GM20431 (cell line): ENCODE measurements at regions not wholly inside any gene's neighbourhood (a gene's known extent, or its start where the extent isn't known, plus 50 kb on each side); places are given as distances from the start of the nearest gene placed in this dataset.
"Not testable (repeated sequence)": the region's sequence is repeated elsewhere in the genome, so short reads cannot be mapped to it uniquely, and the experiment has no call there.

Experiments used
- in situ Hi-C: fragments of 300-500 bp; cut with MseI, MboI; formaldehyde crosslinking; loops from one replicate; pipeline ENCODE4 v1.15.0; 2020; ENCODE audit warnings: low sequenced_read_pairs; ENCODE audit not compliant: unreplicated experiment

GRCh38 chr12:94916663-94917062, 86.8 kb downstream of the NDUFA12 start:
- in situ Hi-C loops: no loop called here

- in situ Hi-C loops: no loop called here
Measured at GRCh38 chr12:94909663-94910062, 93.8 kb downstream of the NDUFA12 start.

DNA sequence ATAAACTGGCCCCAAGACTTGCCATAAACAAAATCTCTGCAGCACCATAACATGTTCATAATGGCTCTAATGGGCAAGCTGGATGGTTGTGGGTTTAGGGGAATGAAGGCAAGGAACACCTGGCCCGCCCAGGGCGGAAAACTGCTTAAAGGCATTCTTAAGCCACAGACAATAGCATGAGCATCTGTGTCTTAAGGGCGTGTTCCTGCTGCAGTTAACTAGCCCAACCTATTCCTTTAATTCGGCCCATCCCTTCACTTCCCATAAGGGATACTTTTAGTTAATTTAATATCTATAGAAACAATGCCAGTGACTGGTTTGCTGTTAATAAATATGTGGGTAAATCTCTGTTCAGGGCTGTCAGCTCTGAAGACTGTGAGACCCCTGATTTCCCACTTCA, 97.7 kb downstream of the NDUFA12 start:
- in situ Hi-C loops: not testable (repeated sequence)

DNA sequence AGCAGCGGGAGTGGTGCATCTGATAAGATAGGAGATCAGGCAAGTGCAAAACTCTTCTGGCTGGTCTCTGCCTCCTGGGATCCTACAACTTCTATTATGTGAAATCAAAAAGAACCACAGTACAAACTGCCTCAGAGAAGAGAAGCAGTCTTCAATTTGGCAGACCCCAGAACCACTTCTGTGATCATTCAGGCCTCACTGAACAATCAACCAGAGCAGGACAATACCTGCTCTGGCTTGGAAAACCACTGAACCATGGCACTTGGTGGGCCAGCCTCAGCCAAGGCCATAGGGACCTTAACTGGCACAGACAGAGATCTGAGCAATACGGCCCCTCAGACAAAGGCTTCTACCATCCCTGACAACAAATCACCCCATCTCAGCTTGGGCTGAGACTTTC, 103.0 kb downstream of the NDUFA12 start:
- in situ Hi-C loops: no loop called here

DNA sequence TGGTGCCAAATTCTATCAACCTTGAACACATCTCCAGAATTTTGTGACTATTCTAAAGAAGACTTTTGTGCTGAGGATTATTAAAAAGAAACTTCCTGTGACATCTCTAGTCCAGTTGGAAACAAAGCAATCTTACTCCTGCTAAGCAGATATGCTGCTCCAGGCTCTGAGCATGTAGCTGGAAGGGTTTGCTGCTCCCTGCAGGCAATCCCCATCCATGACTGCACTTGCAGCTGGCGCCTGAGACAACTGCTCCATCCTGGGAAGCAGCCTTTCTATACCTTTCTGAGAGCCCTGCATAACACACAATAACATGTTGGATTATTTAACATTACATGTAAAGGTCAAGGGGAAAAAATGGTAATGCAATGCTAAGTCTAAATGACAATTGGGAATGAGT, 105.1 kb downstream of the NDUFA12 start:
- in situ Hi-C loops: loop anchor here (25.0 kb wide), 1 partner anchor 761 kb away; the partner anchor contains the start of gene PLXNC1

- in situ Hi-C loops: loop anchor here (25.0 kb wide), 1 partner anchor 755 kb away; the partner anchor contains the start of gene PLXNC1
Measured at GRCh38 chr12:94892544-94893267, 110.8 kb downstream of the NDUFA12 start.

- in situ Hi-C loops: loop anchor here (25.0 kb wide), 1 partner anchor 752 kb away; the partner anchor contains the start of gene PLXNC1
Measured at GRCh38 chr12:94889445-94890210, 113.9 kb downstream of the NDUFA12 start.

DNA sequence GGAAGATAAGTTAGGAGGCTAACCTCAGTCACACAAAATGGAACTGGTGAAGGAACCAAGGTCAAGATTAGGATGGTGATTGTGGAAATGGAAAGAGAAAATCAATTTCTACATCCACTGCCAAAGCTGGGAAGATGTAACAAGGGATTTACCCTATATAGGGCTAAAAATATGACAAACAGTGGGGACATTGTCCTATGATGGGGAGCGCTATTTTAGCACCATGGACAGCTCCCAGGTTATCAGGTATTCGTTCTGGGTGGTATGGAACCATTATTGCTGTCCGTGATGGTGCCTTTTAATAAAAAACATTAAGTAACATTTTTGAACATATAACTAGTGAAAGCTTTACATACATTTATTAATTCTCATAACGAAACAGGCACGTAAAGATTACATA, 124.0 kb downstream of the NDUFA12 start:
- in situ Hi-C loops: loop anchor here (25.0 kb wide), 1 partner anchor 742 kb away; the partner anchor contains the start of gene PLXNC1

GRCh38 chr12:94875525-94875924, 128.0 kb downstream of the NDUFA12 start:
- in situ Hi-C loops: loop anchor here (25.0 kb wide), 1 partner anchor 738 kb away; the partner anchor contains the start of gene PLXNC1

DNA sequence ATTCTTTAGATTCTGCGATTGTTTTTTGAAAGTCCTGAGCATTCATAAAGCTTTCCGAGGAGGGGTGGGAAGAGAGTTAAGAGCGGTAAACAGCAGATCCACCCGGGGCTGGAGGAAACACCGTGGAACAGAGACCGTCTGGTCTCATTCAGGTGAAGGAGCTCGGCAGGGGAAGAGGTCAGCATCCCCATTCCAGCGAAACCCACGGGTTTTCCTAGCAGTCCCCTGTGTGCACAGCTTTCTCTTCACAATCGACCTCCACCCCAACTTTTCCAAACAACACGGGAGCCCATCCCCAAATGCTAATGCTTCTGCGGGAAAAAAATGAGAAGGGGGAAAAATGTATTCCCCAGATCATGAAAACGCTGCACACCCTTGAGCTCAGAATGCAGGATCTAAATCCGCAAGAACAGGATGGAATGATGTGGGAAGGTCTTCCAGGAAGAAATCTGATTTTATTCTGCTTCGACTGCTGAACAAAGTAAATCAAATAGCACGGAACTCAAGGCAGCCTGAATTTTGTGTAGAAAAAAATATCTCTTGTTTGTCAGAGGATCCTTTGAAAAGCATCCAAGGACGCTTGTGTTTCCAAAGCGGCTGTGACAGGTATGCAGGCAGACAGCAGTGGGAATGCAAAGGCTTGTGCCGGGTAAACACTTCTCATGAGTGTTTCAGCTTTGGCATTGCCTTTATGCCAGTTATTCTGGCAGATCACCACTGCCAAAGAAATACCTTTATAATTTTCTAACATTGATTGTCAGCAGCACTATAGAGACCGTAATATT, 128.8 kb downstream of the NDUFA12 start:
- in situ Hi-C loops: loop anchor here (25.0 kb wide), 1 partner anchor 737 kb away; the partner anchor contains the start of gene PLXNC1

DNA sequence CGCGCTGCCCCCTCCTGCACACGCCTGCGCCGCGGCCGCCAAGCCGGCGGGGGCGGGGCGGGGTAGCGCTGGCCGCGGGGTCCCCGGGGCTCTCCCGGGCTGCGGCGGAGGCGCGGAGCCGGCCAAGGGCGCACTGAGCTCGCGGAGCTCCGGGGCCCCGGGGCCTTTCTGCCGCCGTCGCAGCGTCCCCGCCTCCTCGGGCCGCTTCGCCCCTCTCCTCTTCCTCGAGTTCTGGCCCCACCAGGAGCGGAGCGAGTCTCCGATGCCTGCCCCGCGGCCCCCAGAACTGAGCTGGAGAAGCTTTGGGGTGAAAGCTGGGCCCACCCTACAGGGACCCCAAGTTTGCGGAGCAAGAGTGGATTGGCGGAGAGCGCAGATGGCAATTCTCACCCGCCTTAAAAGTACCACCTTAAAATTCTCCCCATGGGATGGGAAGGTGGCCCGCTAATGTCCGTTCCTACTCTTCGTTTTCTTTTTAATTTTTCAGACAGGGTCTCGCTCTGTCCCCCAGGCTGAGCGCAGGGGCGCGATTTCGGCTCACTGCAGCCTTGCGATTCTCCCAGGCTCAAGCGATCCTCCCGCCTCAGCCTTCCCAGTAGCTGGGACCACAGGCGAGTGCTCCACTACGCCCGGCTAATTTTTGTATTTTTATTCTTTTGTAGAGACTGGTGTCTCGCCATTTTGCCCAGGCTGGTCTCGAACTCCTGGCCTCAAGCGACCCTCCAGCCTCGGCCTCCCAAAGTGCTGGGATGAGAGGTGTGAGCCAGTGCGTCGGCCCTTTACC, 129.6 kb downstream of the NDUFA12 start:
- in situ Hi-C loops: no loop called here

- in situ Hi-C loops: no loop called here
Measured at GRCh38 chr12:94872971-94873733, 130.3 kb downstream of the NDUFA12 start.

DNA sequence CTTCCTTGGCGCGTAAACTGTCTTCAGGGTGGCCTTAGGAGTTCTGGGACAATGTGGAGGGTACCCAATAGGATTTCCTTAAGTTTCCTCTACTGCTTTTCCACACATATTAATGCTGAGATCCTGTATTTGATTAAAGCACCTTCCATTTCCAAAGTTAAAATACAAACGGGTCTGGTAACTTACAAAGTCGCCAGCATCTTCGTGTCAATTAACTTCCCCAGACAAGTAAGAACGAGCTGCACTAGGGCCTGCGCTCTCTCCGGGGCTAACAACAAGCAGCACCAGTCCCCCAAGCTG, 130.9 kb downstream of the NDUFA12 start:
- in situ Hi-C loops: no loop called here

DNA sequence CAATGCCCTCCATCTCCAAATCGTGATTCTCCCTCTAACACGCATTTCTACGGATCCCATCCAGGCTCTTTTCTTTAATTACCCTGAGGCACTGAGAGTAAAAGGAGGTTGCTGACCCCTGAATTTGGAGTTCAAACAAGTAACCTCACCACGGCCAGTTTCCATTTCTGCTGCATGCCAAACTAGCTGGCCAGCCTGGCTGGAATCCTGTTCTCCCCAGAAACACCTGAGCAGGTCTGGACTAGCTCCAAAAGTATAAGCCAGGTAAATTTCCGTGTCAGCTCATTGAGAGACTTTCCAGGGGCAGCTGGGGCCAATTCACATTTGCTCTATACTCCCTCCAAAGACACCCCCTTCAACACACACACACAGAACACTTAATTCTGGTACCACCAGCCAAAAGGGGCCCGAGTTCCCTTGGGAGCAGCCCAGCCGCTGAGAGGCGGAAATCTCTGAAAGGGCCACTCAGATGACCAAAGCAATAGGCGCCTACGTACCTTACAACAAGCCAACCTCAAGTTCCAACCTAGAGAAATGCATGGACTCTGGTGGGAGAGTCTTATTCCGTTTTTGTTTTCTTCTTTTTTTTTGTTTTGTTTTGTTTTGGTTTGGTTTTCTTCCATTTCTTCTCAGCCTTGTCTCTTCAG, 131.4 kb downstream of the NDUFA12 start:
- in situ Hi-C loops: no loop called here

DNA sequence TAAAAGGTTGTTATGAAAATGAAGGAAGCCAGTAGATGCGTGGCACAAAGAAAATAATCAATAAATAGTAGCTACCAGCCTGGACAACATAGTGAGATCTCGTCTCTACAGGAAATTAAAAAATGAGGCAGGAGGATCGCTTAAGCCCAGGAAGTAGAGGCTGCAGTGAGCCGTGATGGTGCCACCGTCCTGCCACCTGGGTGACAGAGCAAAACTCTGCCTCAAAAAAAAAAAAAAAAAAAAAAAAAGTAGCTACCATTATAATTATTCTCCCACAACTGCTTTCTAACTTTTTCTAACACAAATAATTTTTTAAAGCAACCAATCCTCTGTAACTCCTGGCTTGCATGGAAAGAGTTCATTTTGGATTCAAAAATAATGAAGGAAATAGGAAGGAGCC, 133.0 kb downstream of the NDUFA12 start:
- in situ Hi-C loops: no loop called here

DNA sequence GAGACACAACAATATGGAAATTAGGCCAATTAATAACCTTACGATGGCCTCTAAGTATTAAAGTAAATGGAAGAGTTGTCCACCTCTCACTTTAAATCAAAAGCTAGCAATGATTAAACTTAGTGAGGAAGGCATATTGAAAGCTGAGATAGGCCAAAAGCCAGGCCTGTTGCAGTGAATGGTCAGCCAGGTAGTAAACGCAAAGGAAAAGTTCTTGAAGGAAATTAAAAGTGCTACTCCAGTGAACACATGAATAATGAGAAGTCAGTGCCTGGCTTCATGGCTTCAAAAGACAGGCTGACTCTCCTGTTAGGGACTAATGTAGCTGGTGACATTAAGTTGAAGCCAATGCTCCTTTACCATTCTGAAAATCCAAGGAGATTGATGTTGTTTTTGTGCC, 135.3 kb downstream of the NDUFA12 start:
- in situ Hi-C loops: no loop called here

DNA sequence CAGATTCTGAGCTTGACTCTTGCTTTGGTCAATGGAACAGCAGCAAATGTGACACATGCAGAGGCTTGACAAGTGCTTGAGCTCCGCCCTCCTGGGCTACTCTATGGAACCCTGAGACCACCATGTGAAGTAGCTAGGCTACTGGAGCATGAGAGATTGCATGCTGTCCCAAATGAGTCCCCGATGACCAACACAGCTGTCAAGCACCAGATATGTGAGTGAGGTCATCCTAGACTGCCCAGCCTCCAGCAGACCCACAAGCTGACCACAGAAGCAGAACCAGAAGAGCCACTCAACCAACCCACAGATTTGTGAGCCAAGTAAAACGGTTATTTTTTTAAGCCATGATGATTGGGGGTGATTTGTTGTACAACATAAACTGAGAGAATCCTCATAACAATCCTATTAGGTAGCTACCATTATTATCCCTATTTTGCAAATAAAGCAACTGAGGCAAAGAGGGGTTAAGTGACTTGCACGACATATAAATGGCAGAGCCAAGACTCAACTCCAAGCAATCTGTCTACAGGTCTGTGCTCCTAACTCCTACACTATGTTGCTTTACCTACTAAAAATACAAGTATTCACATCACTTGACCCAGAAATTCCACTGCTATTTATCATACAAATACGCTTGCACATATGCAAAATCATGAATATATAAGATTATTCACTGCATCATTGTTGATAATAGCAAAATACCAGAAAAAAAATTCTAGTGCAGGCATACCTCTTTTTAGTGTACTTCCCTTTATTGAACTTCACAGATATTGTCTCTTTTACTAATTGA, 136.2 kb downstream of the NDUFA12 start:
- in situ Hi-C loops: no loop called here

DNA sequence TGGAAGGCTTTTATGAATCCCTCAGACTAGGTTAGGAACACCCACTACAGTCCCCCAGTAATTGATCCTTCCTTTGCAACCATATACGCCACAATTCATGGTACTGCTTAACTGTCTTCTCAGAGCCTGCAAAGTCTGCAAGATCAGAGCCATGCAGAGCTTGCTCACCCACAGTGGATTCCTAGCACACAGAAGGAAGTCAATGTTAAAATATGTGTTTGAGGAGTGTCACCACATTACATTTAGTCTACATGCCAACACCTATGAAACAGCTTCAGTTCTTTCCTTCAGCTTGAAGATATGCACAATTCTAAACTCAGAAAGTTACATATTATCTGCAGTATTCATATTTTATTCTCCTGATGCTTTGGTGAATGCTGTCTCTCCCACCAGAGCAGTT, 138.5 kb downstream of the NDUFA12 start:
- in situ Hi-C loops: no loop called here
